ENCODE measurements at regions not wholly inside any gene's neighbourhood (a gene's known extent, or its start where the extent isn't known, plus 50 kb on each side); places are given as distances from the start of the nearest gene placed in this dataset.

DNA sequence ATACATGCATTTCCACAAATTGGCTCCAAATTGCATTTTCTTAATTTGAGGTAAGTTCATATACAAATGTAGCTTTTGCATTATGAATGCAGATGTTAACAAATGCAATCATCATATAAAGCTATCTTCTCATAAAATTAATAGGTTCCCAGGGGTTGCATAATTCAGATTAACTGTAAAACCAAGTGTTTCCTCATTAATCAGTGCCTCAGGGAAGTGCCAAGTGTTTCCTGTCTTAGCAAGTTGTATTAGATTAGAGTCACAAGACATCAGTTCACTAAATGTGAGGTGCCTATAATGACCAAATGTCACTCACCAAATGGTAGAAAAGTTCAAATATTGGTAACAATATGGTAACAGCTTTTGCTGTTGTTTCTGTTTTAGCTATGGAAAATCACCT, 140.8 kb downstream of the PTGER3 start:
- no peak for ATAC-seq (ENCODE audit: low read depth)
- Histone ChIP-seq H3K4me3 (ENCODE audit: control extremely low read depth in 1 of 5, extremely low read depth in 1 of 5, insufficient read depth in 1 of 5, low read depth in 2 of 5, low read length in 4 of 5) (no peak overlapping the region), H4K20me1 (ENCODE audit: control insufficient read depth, insufficient read depth, low read length, poor library complexity, severe bottlenecking) (no peaks in the 10 kb centered on the region), H3K36me3 (replicated peaks in 1 of 2; ENCODE audit: control extremely low read depth in 1 of 2, control insufficient read depth in 1 of 2, extremely low read depth in 1 of 2, insufficient read depth in 2 of 2, low read length in 1 of 2) (no peaks in the 10 kb centered on the region), H3K4me1 (ENCODE audit: control insufficient read depth in 2 of 2, insufficient read depth in 2 of 2, low read length in 2 of 2) (no peaks in the 10 kb centered on the region), H3K79me2 (ENCODE audit: control insufficient read depth, insufficient read depth, low read length) (no peaks in the 10 kb centered on the region), H3K27me3 (replicated peaks in 1 of 4; ENCODE audit: control extremely low read depth in 1 of 4, control insufficient read depth in 3 of 4, insufficient read depth in 4 of 4, low read length in 3 of 4) (no peaks in the 10 kb centered on the region), H3K27ac (ENCODE audit: low read length in 2 of 2) (no peak overlapping the region), H3K9me3 (ENCODE audit: control extremely low read depth in 1 of 3, control insufficient read depth in 2 of 3, insufficient read depth in 1 of 3, low read length in 2 of 3) (peaks cover 0 to 4% (median 0%) of the 10 kb centered on the region in 3 donors), H3K4me2 (replicated peaks; ENCODE audit: low read depth, low read length, poor library complexity, severe bottlenecking) (no peak overlapping the region), H3K9ac (ENCODE audit: low read length) (no peak overlapping the region), H2AFZ (ENCODE audit: insufficient read depth, low read depth, low read length, poor library complexity, severe bottlenecking) (no peak overlapping the region)
- CTCF ChIA-PET = no interaction called here
- no peak for TF ChIP-seq EZH2 (IDR thresholded peaks at IDR 0.05; ENCODE audit: borderline replicate concordance, insufficient read depth, low read depth, low read length, poor library complexity, severe bottlenecking)
- no peaks in the 10 kb centered on the region for H3K4me1 Mint-ChIP-seq
- POLR2A ChIA-PET = no interaction called here
- H3K27me3 Mint-ChIP-seq = no peaks in the 10 kb centered on the region
- no peak overlapping the region for H3K4me3 Mint-ChIP-seq
- intact Hi-C loops (cut with micrococcal nuclease) = no loop called here
- no peak overlapping the region for H3K27ac Mint-ChIP-seq
- H3K9me3 Mint-ChIP-seq (ENCODE audit: insufficient read depth) = no peaks in the 10 kb centered on the region
- no peak for DNase-seq

DNA sequence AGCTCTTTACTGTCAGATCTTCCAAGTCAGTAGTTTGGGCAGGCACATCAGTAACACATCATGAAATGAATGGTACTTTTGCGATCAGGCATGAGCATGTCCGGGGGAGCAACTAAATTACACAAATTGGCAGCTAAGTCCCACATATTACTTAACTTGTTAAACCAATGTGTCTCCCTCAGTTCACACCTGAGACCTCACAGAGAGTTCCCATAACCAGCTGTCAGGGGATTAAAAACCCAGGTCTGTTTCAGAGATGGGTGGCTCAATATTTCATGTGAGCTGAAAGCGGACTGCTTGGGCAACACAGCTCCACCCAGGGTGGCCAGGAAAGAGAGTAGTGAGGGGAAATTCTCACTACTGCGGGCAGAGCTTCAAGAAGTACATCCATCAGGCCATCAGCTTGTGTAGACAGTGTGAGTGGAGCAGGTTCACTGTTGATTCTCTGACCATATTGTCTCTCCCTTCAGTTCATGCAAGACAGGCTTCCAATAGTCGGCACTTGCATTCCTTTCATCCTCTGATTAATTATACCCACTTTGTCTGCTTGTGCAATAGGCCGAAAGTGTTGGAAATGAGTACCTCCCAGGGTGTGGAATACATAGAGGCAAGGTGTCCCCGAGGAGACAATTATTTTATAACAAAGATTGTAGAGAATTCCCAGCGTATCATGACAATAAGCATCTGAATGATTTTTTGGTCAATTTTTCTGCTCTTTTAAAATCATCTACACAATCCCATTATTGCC, 139.9 kb downstream of the PTGER3 start:
- H3K4me3 Mint-ChIP-seq = no peak overlapping the region
- no peak overlapping the region for H3K27ac ChIP-seq (ENCODE audit: low read length in 2 of 2)
- CTCF ChIA-PET = no interaction called here
- TF ChIP-seq, protein P1, sequence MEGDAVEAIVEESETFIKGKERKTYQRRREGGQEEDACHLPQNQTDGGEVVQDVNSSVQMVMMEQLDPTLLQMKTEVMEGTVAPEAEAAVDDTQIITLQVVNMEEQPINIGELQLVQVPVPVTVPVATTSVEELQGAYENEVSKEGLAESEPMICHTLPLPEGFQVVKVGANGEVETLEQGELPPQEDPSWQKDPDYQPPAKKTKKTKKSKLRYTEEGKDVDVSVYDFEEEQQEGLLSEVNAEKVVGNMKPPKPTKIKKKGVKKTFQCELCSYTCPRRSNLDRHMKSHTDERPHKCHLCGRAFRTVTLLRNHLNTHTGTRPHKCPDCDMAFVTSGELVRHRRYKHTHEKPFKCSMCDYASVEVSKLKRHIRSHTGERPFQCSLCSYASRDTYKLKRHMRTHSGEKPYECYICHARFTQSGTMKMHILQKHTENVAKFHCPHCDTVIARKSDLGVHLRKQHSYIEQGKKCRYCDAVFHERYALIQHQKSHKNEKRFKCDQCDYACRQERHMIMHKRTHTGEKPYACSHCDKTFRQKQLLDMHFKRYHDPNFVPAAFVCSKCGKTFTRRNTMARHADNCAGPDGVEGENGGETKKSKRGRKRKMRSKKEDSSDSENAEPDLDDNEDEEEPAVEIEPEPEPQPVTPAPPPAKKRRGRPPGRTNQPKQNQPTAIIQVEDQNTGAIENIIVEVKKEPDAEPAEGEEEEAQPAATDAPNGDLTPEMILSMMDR (IDR thresholded peaks at IDR 0.05) = no peak
- TF ChIP-seq EZH2 (IDR thresholded peaks at IDR 0.05; ENCODE audit: borderline replicate concordance, insufficient read depth, low read depth, low read length, poor library complexity, severe bottlenecking) = no peak
- H3K9me3 ChIP-seq (ENCODE audit: control extremely low read depth in 1 of 3, control insufficient read depth in 2 of 3, insufficient read depth in 1 of 3, low read length in 2 of 3) = peaks cover 0 to 4% (median 0%) of the 10 kb centered on the region in 3 donors
- H3K27me3 ChIP-seq (replicated peaks in 1 of 4; ENCODE audit: control extremely low read depth in 1 of 4, control insufficient read depth in 3 of 4, insufficient read depth in 4 of 4, low read length in 3 of 4) = no peaks in the 10 kb centered on the region
- no peak overlapping the region for H2AFZ ChIP-seq (ENCODE audit: insufficient read depth, low read depth, low read length, poor library complexity, severe bottlenecking)
- no peaks in the 10 kb centered on the region for H3K4me1 Mint-ChIP-seq
- no peak overlapping the region for H3K4me3 ChIP-seq (ENCODE audit: control extremely low read depth in 1 of 5, extremely low read depth in 1 of 5, insufficient read depth in 1 of 5, low read depth in 2 of 5, low read length in 4 of 5)
- POLR2A ChIA-PET = no interaction called here
- H3K4me1 ChIP-seq (ENCODE audit: control insufficient read depth in 2 of 2, insufficient read depth in 2 of 2, low read length in 2 of 2) = no peaks in the 10 kb centered on the region
- ATAC-seq (ENCODE audit: low read depth) (no peak), DNase-seq (no peak)
- intact Hi-C loops (cut with micrococcal nuclease) = no loop called here
- H3K9me3 Mint-ChIP-seq (ENCODE audit: insufficient read depth) = no peaks in the 10 kb centered on the region
- H3K79me2 ChIP-seq (ENCODE audit: control insufficient read depth, insufficient read depth, low read length) = no peaks in the 10 kb centered on the region
- H3K36me3 ChIP-seq (replicated peaks in 1 of 2; ENCODE audit: control extremely low read depth in 1 of 2, control insufficient read depth in 1 of 2, extremely low read depth in 1 of 2, insufficient read depth in 2 of 2, low read length in 1 of 2) = no peaks in the 10 kb centered on the region
- H3K27me3 Mint-ChIP-seq = no peaks in the 10 kb centered on the region
- H3K9ac ChIP-seq (ENCODE audit: low read length) = no peak overlapping the region
- no peaks in the 10 kb centered on the region for H4K20me1 ChIP-seq (ENCODE audit: control insufficient read depth, insufficient read depth, low read length, poor library complexity, severe bottlenecking)
- no peak overlapping the region for H3K4me2 ChIP-seq (replicated peaks; ENCODE audit: low read depth, low read length, poor library complexity, severe bottlenecking)
- WGBS (ENCODE audit: insufficient coverage) = 100% methylated on average over 4 of the region's 8 CpGs
- no peak overlapping the region for H3K27ac Mint-ChIP-seq
